ENCODE measurements at regions not wholly inside any gene's neighbourhood (a gene's known extent, or its start where the extent isn't known, plus 50 kb on each side); places are given as distances from the start of the nearest gene placed in this dataset.

DNA sequence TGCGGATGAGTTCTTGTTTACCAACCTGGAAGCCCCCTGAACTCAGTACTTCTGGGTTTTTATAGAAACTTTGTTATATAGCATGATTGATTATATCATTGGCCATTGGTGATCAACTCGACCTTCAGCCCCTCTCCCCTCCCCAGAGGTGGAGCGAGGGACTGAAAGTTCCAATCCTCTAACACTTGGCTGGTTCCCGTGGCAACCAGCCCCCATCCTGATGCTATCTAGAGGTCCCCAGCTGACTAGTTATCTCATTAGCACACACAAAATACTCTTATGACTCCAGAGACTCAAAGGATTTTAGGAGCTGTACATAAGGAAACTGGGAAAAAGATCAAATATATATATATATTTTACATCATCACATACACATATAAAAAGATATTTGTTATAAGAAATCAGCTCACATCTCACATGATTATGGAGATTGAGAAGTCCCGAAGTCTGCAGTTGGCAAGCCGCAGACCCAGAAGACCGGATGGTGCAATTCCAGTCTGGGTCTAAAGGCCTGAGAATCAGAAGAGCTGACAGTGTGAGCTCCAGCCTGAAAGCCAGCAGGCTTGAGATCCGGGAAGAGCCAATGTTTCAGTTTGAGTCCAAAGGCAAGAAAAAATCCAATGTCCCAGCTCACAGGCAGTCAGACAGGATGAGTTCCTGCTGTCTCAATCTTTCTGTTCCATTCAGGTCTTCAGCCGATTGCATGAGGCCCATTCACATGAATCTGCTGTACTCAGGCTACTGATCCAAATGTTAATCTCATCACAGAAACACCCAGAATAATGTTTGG, 179.3 kb upstream of the DTNBP1 start:
- TF ChIP-seq CTCF (IDR thresholded peaks at IDR 0.05; ENCODE audit: insufficient read depth, low read length, severe bottlenecking) = no peak
- no peak for FAIRE-seq
- H3K27me3 ChIP-seq (ENCODE audit: control insufficient read depth, insufficient read depth, low read length) = peaks cover 5% of the 10 kb centered on the region
- no peaks in the 10 kb centered on the region for H3K36me3 ChIP-seq (ENCODE audit: control insufficient read depth, insufficient read depth, low read length)
- DNase-seq (ENCODE audit: low read depth) = no peak
- H3K4me3 ChIP-seq (ENCODE audit: low read depth, low read length) = no peak overlapping the region

- no peak for FAIRE-seq
- no peaks in the 10 kb centered on the region for H3K36me3 ChIP-seq (ENCODE audit: control insufficient read depth, insufficient read depth, low read length)
- DNase-seq (ENCODE audit: low read depth) = no peak
- H3K27me3 ChIP-seq (ENCODE audit: control insufficient read depth, insufficient read depth, low read length) = peaks cover 5% of the 10 kb centered on the region
- no peak for TF ChIP-seq CTCF (IDR thresholded peaks at IDR 0.05; ENCODE audit: insufficient read depth, low read length, severe bottlenecking)
- H3K4me3 ChIP-seq (ENCODE audit: low read depth, low read length) = no peak overlapping the region
These were observed 177.2 kb upstream of the DTNBP1 start for GRCh38 chr6:15839969-15840541.

- DNase-seq (ENCODE audit: low read depth) = no peak
- H3K36me3 ChIP-seq (ENCODE audit: control insufficient read depth, insufficient read depth, low read length) = no peaks in the 10 kb centered on the region
- H3K4me3 ChIP-seq (ENCODE audit: low read depth, low read length) = no peak overlapping the region
- FAIRE-seq = no peak
- TF ChIP-seq CTCF (IDR thresholded peaks at IDR 0.05; ENCODE audit: insufficient read depth, low read length, severe bottlenecking) = no peak
- H3K27me3 ChIP-seq (ENCODE audit: control insufficient read depth, insufficient read depth, low read length) = no peaks in the 10 kb centered on the region
These were observed 174.4 kb upstream of the DTNBP1 start for GRCh38 chr6:15837205-15837604.

- no peak for TF ChIP-seq CTCF (IDR thresholded peaks at IDR 0.05; ENCODE audit: insufficient read depth, low read length, severe bottlenecking)
- H3K27me3 ChIP-seq (ENCODE audit: control insufficient read depth, insufficient read depth, low read length) = no peaks in the 10 kb centered on the region
- no peak for FAIRE-seq
These were observed 170.0 kb upstream of the DTNBP1 start for GRCh38 chr6:15832841-15833240.

GRCh38 chr6:15829156-15829555, 166.3 kb upstream of the DTNBP1 start:
- no peak for TF ChIP-seq CTCF (IDR thresholded peaks at IDR 0.05; ENCODE audit: insufficient read depth, low read length, severe bottlenecking)
- Histone ChIP-seq H3K27me3 (ENCODE audit: control insufficient read depth, insufficient read depth, low read length) (no peaks in the 10 kb centered on the region), H3K4me3 (ENCODE audit: low read depth, low read length) (no peak overlapping the region), H3K36me3 (ENCODE audit: control insufficient read depth, insufficient read depth, low read length) (no peaks in the 10 kb centered on the region)
- FAIRE-seq (no peak), DNase-seq (ENCODE audit: low read depth) (no peak)

More at GRCh38 chr6:15832841-15833240, 170.0 kb upstream of the DTNBP1 start:
- Histone ChIP-seq H3K4me3 (ENCODE audit: low read depth, low read length) (no peak overlapping the region), H3K36me3 (ENCODE audit: control insufficient read depth, insufficient read depth, low read length) (no peaks in the 10 kb centered on the region)
- DNase-seq (ENCODE audit: low read depth) = no peak

Measured in bronchial epithelial cell (primary cell).